ENCODE measurements at regions not wholly inside any gene's neighbourhood (a gene's known extent, or its start where the extent isn't known, plus 50 kb on each side); places are given as distances from the start of the nearest gene placed in this dataset.
"Not testable (repeated sequence)": the region's sequence is repeated elsewhere in the genome, so short reads cannot be mapped to it uniquely, and the experiment has no call there.

DNA sequence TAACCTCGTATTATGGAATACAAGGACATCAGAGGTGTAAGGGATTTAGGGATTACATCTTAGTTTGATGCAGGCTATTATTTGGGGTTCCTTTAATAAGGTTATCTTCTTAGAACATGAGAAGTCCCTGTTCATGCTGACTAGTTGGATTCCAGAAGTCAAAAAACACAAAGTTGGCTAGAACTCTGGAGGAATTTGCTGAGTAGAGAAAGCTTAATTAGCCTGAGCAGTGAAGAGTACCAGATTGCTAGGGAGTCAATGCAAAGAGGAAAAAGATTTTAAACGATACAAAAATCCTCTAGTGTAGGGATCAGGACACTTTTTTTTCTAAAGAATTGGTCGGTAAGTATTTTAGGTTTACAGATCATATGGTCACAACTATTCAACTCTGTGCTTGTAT lies 1872.5 kb upstream of the C9orf72 start:
- no peak for DNase-seq (ENCODE audit: low spot score)
- FAIRE-seq = no peak

DNA sequence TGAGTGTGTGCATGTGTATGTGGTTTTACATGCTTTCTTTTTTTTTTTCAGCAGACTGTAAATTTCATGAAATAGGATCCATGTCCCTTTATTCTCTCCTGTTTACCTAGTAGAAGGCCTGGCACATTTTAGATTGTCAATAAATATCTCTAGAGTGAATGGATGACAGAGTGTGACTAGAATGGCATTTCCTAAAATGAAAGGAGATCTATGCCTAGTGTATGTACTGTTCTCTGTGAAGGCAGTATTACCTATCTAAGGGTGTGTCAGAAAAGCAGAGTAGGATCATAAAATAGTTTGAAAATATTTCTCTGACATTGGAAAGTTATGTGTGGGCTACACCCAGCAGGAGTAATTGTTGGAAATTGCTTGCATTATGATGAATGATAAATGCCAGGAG lies 1876.0 kb upstream of the C9orf72 start:
- no peak for FAIRE-seq
- DNase-seq (ENCODE audit: low spot score) = no peak

DNA sequence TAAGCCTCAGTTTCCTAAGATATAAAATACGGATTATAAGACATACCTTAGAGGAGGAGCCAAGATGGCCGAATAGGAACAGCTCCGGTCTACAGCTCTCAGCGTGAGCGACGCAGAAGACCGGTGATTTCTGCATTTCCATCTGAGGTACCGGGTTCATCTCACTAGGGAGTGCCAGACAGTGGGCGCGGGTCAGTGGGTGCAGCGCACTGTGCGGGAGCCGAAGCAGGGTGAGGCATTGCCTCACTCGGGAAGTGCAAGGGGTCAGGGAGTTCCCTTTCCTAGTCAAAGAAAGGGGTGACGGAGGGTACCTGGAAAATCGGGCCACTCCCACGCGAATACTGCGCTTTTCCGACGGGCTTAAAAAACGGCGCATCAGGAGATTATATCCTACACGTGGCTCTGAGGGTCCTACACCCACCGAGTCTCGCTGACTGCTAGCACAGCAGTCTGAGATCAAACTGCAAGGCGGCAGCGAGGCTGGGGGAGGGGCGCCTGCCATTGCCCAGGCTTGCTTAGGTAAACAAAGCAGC lies 1877.1 kb upstream of the C9orf72 start:
- DNase-seq (ENCODE audit: low spot score); FAIRE-seq: not testable (repeated sequence)

DNA sequence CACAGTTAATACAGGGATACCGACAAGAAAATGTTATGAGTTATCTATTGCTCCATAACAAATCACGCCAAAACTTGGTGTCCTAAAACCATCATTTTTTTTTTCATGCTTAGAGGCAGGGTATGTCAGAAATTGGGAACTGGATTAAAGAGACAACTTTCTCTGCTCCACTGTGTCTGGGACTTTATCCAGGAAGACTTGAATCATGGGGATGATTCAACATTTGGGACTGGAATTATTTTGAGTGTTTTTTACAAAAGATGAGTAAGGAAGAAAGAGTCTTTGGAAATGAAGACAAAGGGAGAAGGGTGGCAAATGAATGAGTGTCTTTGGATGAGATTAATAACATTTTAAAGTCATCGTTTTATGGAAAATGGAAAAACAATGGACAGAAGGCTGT lies 1883.7 kb upstream of the C9orf72 start:
- DNase-seq (ENCODE audit: low spot score) = no peak
- FAIRE-seq = no peak

DNA sequence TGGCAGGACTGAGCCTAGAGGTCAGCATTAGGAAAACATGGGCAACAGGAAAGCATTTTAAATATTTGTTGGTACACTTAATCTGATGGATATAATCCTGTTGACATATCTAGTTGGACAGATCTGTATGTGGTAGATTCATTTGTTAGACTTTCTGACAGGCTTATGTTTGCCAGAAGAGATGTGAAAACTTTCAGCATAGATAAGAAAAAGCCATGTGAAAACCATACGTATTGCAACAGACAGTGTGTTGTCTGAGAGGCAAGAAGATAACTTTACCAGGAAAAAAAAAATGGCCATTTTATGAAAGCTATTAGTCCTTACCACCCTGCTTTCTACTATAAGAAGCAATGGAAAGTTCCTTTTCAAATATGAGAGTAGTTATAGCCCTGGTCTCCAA lies 1902.2 kb upstream of the C9orf72 start:
- FAIRE-seq (no peak), DNase-seq (ENCODE audit: low spot score) (no peak)

DNA sequence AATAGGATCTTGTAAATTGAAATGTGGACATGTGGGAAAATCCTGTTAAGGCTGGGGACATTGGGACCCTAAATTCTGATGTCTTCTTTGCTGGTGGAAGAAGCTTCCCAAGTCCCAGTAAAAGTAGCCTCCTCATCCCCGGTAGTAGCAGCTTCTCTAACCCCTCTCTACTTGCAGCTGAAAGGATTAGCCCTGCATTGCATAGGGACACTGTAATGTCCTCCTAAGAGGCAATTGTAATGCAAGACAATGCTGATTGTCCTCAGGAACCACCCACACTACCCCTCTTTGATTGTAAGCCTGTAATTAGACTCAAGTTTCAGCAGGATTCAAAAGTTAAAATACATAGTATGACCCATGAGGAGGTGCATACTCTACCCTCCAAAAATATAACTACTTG lies 1938.4 kb upstream of the C9orf72 start:
- DNase-seq (ENCODE audit: low spot score) (no peak), FAIRE-seq (no peak)

DNA sequence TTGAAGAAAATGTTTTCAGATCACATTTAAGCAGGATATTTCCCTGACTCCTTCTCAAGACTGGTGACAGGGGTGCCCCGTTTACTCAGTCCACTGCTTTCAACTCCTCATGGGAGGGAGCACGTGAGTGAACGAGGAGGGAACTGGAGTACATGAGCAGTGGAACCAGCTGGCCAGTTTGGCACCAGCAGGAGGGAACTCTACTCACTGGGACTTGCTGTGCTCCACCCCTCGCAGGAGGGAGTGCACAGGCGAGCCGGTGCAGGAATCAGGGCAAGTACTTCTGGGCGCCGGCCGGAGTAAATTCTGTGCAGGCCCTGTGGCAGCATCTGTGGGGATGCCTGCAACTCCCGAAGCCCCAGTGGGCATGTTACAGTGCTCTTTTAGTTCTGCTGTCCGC lies 1941.1 kb upstream of the C9orf72 start:
- DNase-seq (ENCODE audit: low spot score) (no peak), FAIRE-seq (no peak)

DNA sequence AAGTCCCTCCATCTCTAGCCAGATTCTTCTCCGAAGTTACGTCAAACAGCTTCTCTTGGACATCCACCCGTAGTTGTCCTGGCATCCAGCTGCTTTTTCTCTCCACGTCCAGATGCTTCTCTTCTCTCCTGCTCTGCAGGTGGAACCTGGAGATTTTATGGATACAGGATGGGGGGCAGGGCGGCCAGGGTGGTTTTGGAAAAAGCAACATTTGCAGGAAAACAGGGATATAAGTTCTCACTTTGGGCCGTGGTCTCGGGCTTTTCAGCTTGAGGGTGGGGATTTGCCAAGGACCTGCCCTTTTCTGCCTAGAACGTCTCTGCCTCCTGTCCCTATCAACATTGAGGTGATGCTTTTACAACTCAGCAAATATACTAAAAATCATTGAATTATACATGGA lies 1941.6 kb upstream of the C9orf72 start:
- no peak for FAIRE-seq
- no peak for DNase-seq (ENCODE audit: low spot score)

DNA sequence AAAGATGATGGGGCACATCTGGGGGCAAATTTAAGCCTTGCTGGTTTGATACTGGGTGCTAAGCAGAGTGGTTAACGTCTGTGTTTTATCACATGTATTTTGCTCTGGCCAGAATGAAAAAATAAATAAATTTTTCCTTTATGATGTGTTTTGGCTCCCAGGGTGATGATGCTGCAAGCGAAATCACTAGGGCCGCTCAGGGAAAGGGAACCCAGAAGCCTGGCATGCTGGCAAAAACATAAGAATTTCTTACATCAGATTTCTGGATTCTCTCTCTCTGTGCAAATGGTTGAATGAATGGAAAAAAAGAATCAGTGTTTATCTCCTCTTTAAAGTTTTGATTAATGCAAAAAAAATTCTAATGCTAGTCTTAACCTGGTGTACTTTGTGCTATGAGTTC lies 1975.2 kb upstream of the C9orf72 start:
- no peak for DNase-seq (ENCODE audit: low spot score)
- FAIRE-seq = no peak

DNA sequence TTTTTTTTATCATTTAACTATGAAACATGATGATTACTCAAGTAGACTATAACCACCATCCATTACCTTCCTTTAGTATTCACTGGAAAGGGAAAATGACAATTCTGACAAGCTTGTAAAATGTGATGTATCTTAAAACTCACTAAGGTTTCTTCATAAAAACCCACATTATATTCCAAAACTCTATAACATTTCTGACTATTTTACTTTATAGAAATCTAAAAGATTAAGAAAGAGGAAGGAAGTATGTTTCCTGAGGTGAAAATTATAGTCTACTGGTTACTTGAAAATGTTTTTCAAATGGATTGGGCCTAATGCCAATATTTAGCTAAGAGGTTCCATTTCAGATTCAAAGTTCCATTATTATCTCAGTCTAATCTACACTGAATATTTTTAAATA lies 1982.2 kb upstream of the C9orf72 start:
- DNase-seq (ENCODE audit: low spot score) = no peak
- FAIRE-seq = no peak

DNA sequence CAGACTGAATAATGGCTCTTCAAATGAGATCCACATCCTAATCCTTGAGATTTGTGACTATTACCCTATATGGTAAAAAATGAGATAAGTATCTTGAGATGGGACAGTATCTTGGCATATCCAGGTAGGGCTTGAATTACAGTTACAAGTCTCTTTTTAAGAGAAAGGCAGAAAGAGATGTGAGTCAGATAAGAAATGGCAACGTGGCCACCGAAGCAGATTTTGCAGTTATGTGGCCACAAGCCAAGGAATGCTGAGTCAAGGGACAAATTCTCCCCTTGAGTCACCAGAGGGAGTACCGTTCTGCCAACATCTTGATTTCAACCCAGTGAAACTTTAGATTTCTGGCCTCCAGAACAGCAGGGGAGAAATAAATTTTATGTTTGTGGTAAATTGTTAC lies 1983.0 kb upstream of the C9orf72 start:
- DNase-seq (ENCODE audit: low spot score) (peak; percentile 72), FAIRE-seq (peak; percentile 86)

DNA sequence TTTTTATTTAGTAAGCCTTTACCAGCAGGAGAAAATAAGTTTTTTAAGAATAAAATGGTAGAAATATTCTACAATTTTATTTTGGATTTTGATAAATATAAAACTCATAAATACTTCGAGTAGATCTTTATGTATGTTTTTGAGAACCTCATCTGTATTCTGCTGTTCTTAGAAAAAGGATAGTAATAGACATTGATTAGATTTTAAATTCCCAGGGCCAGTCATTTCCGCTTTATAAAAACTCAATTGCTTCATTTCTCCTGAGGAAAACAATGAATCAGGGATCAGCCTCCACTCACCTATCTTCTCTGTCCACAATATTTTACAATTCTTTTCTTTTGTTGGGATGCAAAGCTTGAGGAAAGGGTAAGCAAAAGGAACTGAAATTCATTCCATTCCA lies 1983.5 kb upstream of the C9orf72 start:
- DNase-seq (ENCODE audit: low spot score) (no peak), FAIRE-seq (no peak)

DNA sequence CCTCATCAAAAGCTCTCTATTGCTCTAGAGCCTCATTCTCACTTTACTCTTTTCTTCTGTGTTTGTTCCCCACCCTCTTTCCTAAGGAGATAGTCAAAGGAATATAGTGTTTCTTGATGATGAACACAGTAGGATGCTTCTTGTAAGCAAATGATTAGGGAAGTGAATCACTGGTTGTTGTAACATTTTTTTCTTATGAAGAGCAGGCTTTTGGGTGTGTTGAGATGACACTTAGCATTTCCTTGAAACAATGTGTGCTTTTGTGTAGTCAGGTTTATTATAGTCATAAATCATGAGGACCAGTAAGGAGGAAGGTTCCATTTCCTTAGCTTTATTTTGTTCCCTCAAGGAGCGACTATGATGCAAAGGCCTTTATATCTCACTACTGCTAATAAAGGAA lies 1991.3 kb upstream of the C9orf72 start:
- DNase-seq (ENCODE audit: low spot score) = peak; percentile 21
- FAIRE-seq = no peak

DNA sequence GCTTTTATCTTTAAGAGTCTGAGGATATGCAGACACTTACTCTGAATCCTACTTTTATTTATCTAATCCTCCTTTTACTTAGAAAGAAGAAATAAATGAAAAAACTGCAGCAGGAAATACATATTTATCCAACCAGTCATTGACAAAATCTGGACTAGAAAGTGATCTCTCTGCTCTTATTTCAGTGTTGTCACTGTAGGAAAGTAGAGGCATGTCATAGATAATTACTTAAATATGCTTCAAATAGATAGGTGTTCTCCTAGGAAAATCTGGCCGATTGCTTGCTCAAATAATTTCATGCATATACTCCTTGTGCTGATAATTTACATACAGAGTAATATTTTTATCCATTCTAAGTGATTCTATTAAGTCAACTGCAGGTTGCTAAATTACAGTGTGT lies 2001.9 kb upstream of the C9orf72 start:
- FAIRE-seq = no peak
- no peak for DNase-seq (ENCODE audit: low spot score)

DNA sequence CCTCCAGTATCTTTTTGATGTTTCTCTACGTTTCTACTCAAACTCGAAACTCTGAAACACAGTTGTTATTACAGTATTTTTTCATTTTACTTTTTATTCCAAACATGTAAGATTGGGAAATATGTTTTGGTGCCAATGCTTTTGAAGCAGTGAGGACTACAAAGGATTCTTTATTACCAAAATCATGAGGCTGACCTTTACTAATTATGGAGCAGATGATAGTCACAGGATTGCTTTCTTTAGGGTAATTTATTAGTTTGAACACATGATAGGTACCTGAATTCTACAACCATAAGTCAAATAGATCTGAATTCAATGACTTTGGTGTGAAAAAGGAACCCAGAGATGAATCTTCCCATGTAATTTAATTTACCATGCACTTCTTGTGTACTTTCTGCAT lies 2015.1 kb upstream of the C9orf72 start:
- DNase-seq (ENCODE audit: low spot score) (no peak), FAIRE-seq (no peak)

DNA sequence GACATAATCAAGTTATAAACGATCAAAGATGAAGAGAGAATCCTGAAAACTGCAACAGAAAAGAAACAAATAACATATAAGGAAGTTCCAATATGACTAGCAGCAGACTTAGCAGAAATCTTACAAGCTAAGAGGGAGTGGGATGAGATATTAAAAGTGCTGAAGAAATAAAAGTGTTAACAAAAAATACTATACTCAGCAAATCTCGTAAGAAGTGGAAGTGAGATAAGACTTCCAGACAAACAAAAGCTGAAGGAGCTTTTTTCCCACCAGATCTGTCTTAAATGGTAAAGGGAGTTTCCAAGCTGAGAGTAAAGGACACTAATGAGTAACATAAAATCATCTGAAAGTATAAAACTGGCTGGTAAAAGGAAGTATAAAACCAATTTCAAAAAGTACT lies 2036.0 kb upstream of the C9orf72 start:
- DNase-seq (ENCODE audit: low spot score) (no peak), FAIRE-seq (no peak)

DNA sequence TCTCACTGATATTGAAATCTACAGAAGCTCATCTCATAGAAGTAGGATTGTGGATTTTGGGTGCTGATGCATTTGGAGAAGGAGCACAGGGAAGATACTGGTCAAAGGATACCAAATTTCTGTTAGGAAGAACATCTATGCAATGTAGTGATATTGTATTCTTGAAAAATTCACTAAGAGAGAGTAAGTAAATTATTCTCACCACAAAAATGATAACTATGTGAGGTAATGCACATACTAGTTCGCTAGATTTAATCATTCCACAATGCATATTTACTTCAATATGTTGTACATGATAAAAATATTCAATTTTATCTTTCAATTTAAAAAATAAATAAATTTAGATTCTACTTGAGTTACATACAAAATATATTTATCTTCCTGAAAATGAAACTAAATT lies 2040.5 kb upstream of the C9orf72 start:
- FAIRE-seq = no peak
- no peak for DNase-seq (ENCODE audit: low spot score)

DNA sequence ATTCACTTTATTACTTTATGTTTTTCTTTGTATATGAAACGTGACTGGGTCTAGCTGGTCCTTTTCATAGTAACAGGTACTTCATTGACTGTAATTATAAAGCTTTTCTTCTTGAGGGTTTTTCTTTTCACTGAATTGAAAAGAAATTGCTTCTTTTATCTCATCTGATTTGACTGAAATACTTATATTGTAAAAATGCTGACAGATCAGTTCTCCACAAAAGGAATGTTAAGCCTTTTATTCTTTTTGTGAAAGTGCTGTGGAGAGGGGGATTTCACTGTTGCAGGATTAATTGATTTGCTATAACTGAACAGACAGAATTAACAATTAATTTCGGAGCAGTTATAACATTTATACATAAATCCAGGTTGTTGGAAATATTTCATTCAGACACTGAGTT lies 2043.6 kb upstream of the C9orf72 start:
- FAIRE-seq (no peak), DNase-seq (ENCODE audit: low spot score) (no peak)

DNA sequence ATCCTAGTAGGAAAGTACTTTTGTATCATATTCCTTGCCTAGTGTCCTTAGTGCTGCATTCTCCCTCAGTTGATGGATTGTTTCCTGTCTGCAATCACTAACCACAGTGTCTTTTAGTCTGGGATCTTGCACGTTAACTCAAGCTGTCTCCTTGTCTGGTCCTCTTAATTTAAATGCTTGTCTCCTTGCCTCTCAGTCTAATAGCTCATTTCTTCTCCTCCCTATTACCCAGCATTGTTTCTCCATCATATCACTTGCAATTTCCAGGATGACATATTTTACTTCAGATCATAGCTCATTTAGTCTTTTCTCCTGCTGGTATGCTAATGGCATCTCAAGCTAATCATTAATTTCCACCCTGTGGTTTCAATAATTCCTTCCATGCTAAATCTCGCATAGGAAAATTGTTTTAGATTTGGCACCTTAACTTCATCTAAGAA lies 2052.0 kb upstream of the C9orf72 start:
- DNase-seq (ENCODE audit: low spot score) = no peak

DNA sequence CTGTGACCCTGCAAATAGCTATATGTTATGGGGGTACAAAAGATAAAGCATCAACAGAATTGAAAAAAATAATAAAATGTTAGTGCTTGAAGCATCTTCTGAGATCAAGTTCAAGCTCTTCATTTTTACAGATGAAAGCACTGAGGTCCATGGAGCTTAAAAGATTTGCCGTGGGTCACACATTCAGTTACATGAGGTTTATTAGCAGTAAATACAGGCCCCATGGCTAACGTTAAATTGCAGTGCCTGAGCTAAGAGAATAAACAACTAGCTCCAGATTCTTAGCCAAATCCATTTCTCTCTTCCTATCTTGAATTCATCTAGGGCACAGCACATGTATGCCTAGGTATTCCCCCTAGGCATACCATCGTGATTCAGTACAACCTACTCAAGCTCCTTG lies 2052.7 kb upstream of the C9orf72 start:
- no peak for FAIRE-seq
- no peak for DNase-seq (ENCODE audit: low spot score)

More for the DNA sequence above, 2052.0 kb upstream of the C9orf72 start:
- FAIRE-seq = no peak

DNA sequence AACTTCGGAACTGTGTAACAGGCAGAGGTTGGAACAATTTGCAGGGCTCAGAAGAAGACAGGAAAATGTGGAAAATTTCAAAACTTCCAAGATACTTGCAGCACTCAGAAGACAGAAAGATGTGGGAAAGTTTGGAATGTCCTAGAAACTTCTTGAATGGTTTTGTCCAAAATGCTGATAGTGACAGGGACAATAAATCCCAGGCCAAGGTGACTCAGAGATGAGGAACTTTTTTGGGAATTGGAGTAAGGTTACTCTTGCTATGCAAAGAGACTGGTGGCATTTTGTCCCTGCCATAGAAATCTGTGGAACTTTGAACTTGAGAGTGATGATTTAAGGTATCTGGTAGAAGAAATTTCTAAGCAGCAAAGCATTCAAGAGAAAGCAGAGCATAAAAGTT lies 2055.6 kb upstream of the C9orf72 start:
- DNase-seq (ENCODE audit: low spot score); FAIRE-seq: not testable (repeated sequence)

DNA sequence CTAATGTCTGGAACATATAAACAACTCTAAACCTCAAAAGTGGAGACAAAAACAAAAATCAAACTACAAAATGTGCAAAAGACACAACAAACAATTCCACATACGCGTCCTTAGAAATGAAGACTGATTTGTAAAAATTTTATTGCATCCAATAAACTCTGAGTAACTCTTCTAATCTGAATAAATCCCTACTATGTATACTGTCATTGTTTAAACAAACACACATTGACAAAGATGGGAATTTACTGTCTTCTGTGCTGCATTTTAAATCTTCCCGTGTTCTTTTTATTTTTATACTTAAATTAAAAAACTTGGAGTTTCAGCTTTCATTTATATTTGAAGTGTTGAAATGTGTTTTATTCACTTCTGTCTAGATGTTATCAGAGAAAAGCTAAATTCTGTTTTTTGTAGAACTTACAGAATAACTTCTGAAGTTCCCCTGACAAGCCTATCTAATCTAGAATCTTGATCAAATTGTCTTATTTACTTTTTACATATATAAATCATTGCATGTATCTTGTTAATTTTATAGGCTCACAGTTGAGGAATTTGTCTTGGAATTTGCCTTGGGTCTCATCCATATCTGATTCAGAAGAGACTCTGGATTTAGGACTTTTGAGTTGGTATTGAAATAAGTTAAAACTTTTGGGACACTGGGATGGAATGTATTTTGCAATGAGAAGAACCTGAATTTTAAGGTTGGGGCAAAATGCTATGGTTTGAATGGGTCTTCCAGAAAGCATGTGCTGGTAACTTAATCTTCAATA lies 2064.4 kb upstream of the C9orf72 start:
- no peak for DNase-seq (ENCODE audit: low spot score)
- no peak for FAIRE-seq

DNA sequence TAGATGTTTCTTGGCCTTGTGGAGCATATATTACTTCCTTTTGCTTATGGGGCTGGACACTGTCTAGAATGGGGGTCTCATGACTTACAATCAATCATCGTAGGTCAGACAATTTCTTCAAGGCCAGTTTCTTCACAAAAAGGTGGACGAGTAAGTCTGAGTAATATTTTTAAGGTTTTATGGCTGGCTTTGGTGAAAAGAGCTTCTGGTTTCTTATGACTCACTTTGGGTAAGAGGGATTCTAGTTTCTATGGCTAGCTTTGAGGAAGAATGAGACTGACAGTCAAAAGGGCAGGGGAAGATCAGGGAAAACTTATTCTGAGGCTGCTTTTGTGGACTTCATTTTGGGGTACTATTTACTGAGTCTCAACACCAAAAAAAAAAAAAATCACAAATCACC lies 2067.2 kb upstream of the C9orf72 start:
- DNase-seq (ENCODE audit: low spot score) (no peak), FAIRE-seq (no peak)

Data from urothelium cell line (cell line).